ENCODE measurements at regions not wholly inside any gene's neighbourhood (a gene's known extent, or its start where the extent isn't known, plus 50 kb on each side); places are given as distances from the start of the nearest gene placed in this dataset.

DNA sequence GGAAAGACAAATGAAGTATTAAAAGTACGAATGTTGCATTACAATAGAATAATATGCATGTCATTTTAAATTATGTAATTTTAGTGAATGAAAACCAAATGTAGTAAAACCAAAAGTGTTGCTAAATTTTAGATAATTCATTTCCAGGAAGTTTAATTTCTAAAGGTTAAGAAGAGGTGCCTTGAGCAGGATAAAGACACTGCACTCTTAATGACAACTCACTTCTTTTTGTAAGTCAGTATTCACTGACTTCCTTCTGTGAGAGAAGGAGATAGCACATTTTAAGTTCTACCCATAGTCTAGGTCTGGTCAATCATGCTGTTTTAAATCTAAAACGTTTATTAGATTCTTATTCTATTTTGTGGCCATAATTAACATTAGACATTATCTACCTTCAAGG lies 160.2 kb downstream of the CRPPA start:
- TF ChIP-seq JUND (IDR thresholded peaks at IDR 0.05) (no peak), RAD21 (IDR thresholded peaks at IDR 0.05) (no peak), FOXA2 (IDR thresholded peaks at IDR 0.05) (no peak)
- TF ChIP-seq, protein P1, sequence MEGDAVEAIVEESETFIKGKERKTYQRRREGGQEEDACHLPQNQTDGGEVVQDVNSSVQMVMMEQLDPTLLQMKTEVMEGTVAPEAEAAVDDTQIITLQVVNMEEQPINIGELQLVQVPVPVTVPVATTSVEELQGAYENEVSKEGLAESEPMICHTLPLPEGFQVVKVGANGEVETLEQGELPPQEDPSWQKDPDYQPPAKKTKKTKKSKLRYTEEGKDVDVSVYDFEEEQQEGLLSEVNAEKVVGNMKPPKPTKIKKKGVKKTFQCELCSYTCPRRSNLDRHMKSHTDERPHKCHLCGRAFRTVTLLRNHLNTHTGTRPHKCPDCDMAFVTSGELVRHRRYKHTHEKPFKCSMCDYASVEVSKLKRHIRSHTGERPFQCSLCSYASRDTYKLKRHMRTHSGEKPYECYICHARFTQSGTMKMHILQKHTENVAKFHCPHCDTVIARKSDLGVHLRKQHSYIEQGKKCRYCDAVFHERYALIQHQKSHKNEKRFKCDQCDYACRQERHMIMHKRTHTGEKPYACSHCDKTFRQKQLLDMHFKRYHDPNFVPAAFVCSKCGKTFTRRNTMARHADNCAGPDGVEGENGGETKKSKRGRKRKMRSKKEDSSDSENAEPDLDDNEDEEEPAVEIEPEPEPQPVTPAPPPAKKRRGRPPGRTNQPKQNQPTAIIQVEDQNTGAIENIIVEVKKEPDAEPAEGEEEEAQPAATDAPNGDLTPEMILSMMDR (IDR thresholded peaks at IDR 0.05; ENCODE audit: low read depth, low read length, missing input control), result no peak

Data from liver (tissue), 3 donors.